ENCODE measurements at regions not wholly inside any gene's neighbourhood (a gene's known extent, or its start where the extent isn't known, plus 50 kb on each side); places are given as distances from the start of the nearest gene placed in this dataset.

- Histone ChIP-seq H3K27ac (no peak overlapping the region), H3K9me3 (replicated peaks in 1 of 3) (no peaks in the 10 kb centered on the region), H3K27me3 (no peaks in the 10 kb centered on the region), H3K4me3 (no peak overlapping the region), H3K36me3 (replicated peaks in 1 of 2) (no peaks in the 10 kb centered on the region), H3K4me1 (replicated peaks in 1 of 2) (no peaks in the 10 kb centered on the region)
- intact Hi-C loops (cut with DNase I), result no loop called here
- TF ChIP-seq CTCF (IDR thresholded peaks at IDR 0.05) (no peak), POLR2A (IDR thresholded peaks at IDR 0.05) (no peak)
- 82 to 97% (median 86%) methylated on average over 1 of the region's 1 CpG for WGBS, 4 donors
- no peak for DNase-seq
These were observed 491.7 kb upstream of the NRP1 start for GRCh38 chr10:33826186-33826585.

- intact Hi-C loops (cut with DNase I), result no loop called here
- H3K9me3 ChIP-seq (replicated peaks in 1 of 3), result no peaks in the 10 kb centered on the region
- peaks cover 0 to 6% of the 10 kb centered on the region in 2 donors for H3K4me1 ChIP-seq (replicated peaks in 1 of 2)
- no peaks in the 10 kb centered on the region for H3K27me3 ChIP-seq
- no peak for TF ChIP-seq CTCF (IDR thresholded peaks at IDR 0.05)
- TF ChIP-seq POLR2A (IDR thresholded peaks at IDR 0.05), result no peak
- no peak overlapping the region for H3K4me3 ChIP-seq
- no peak for DNase-seq
- 80 to 91% (median 83%) methylated on average over 3 of the region's 3 CpGs for WGBS, 4 donors
- H3K36me3 ChIP-seq (replicated peaks in 1 of 2), result no peaks in the 10 kb centered on the region
- no peak overlapping the region for H3K27ac ChIP-seq
These were observed 488.3 kb upstream of the NRP1 start for GRCh38 chr10:33822774-33823173.

- no peak for TF ChIP-seq CTCF (IDR thresholded peaks at IDR 0.05)
- no peak for TF ChIP-seq POLR2A (IDR thresholded peaks at IDR 0.05)
- DNase-seq, result no peak
- 76 to 90% (median 84%) methylated on average over 4 of the region's 4 CpGs for whole genome bisulfite sequencing, 4 donors
- intact Hi-C loops (cut with DNase I), result no loop called here
- Histone ChIP-seq H3K4me3 (no peak overlapping the region), H3K36me3 (replicated peaks in 1 of 2) (no peaks in the 10 kb centered on the region), H3K4me1 (replicated peaks in 1 of 2) (peaks cover 0 to 6% of the 10 kb centered on the region in 2 donors), H3K27ac (no peak overlapping the region), H3K27me3 (no peaks in the 10 kb centered on the region), H3K9me3 (replicated peaks in 1 of 3) (no peaks in the 10 kb centered on the region)
These were observed 486.1 kb upstream of the NRP1 start for GRCh38 chr10:33820531-33820930.

- 64 to 91% (median 70%) methylated on average over 1 of the region's 1 CpG for WGBS, 4 donors
- peaks cover 0 to 6% of the 10 kb centered on the region in 2 donors for H3K4me1 ChIP-seq (replicated peaks in 1 of 2)
- no peak overlapping the region for H3K4me3 ChIP-seq
- no peak for DNase-seq
- TF ChIP-seq POLR2A (IDR thresholded peaks at IDR 0.05), result no peak
- TF ChIP-seq CTCF (IDR thresholded peaks at IDR 0.05), result no peak
- H3K9me3 ChIP-seq (replicated peaks in 1 of 3), result no peaks in the 10 kb centered on the region
- H3K36me3 ChIP-seq (replicated peaks in 1 of 2), result no peaks in the 10 kb centered on the region
- intact Hi-C loops (cut with DNase I), result no loop called here
- H3K27ac ChIP-seq, result no peak overlapping the region
- H3K27me3 ChIP-seq, result no peaks in the 10 kb centered on the region
These were observed 484.7 kb upstream of the NRP1 start for GRCh38 chr10:33819206-33819605.

All from adrenal gland (tissue), 9 donors.